ENCODE measurements at regions not wholly inside any gene's neighbourhood (a gene's known extent, or its start where the extent isn't known, plus 50 kb on each side); places are given as distances from the start of the nearest gene placed in this dataset.
"Not testable (repeated sequence)": the region's sequence is repeated elsewhere in the genome, so short reads cannot be mapped to it uniquely, and the experiment has no call there.

DNA sequence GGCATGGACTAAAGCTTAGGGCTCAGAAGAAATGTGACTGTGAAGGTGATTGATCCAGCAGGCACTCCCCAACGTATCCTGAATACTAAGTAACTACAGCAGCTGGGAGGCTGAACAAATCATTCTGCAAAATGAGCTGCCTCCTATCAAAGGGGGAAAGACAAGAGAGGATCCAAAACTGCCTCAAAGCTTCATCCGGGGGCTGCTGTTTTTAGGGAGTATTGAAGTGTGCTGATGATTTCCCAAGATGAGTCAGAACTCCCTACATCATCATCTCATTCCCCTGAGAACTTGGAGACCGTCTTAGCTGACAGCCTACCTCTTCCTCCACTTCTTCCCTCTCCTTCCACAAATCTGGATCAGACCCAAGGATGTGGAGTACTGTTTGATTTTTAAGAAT, 108.4 kb upstream of the GRAMD1B start:
- TF ChIP-seq, protein P1, sequence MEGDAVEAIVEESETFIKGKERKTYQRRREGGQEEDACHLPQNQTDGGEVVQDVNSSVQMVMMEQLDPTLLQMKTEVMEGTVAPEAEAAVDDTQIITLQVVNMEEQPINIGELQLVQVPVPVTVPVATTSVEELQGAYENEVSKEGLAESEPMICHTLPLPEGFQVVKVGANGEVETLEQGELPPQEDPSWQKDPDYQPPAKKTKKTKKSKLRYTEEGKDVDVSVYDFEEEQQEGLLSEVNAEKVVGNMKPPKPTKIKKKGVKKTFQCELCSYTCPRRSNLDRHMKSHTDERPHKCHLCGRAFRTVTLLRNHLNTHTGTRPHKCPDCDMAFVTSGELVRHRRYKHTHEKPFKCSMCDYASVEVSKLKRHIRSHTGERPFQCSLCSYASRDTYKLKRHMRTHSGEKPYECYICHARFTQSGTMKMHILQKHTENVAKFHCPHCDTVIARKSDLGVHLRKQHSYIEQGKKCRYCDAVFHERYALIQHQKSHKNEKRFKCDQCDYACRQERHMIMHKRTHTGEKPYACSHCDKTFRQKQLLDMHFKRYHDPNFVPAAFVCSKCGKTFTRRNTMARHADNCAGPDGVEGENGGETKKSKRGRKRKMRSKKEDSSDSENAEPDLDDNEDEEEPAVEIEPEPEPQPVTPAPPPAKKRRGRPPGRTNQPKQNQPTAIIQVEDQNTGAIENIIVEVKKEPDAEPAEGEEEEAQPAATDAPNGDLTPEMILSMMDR (IDR thresholded peaks at IDR 0.05; ENCODE audit: extremely low read depth, insufficient read depth, missing control alignments) = no peak
- DNase-seq (ENCODE audit: low spot score) = no peak
- in situ Hi-C loops (cut with MboI; ENCODE audit: low pct_unique_long_range_greater_than_20kb, low sequenced_read_pairs, unreplicated experiment) = loop anchor here (25.0 kb wide), 1 partner anchor 166 kb away; no protein-coding TSS in a partner anchor

DNA sequence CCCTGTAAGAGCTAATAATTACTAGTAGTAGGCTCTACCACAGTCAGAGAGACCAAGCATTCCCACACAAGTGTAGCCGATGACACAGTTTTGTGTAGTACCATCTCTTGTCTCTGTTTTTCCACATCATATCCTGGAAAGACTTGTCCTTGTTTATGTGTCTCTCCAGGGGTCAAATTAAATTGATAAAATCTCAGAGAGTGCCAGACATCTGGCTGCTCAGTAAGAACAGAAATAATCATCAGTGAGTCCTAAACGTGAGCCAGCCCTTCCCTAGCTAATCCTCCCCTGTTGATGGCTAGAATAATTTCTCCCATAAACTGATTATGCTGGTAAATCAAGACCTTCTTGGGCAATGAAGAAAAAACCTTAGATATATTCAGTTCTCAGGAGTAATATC, 111.4 kb upstream of the GRAMD1B start:
- in situ Hi-C loops (cut with MboI; ENCODE audit: low pct_unique_long_range_greater_than_20kb, low sequenced_read_pairs, unreplicated experiment) = loop anchor here (25.0 kb wide), 1 partner anchor 169 kb away; no protein-coding TSS in a partner anchor
- DNase-seq (ENCODE audit: low spot score) = no peak
- TF ChIP-seq, protein P1 (IDR thresholded peaks at IDR 0.05; ENCODE audit: extremely low read depth, insufficient read depth, missing control alignments) = no peak

DNA sequence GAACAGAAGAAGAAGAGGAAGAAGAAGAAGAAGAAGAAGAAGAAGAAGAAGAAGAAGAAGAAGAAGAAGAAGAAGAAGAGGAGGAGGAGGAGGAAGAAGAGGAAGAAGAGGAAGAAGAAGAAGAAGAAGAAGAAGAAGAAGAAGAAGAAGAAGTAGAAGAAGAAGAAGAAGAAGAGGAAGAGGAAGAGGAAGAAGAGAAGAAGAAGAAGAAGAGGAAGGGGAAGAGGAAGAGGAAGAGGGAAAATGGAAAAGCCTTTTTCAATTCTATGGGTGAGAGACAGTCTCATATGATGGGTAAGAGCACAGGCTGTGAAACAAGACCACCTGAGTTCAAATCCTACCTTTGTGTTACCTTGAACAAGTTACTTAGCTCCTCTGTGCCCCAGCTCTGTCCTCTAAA, 111.9 kb upstream of the GRAMD1B start:
- in situ Hi-C loops (cut with MboI; ENCODE audit: low pct_unique_long_range_greater_than_20kb, low sequenced_read_pairs, unreplicated experiment) = loop anchor here (25.0 kb wide), 1 partner anchor 169 kb away; no protein-coding TSS in a partner anchor
- DNase-seq (ENCODE audit: low spot score) = not testable (repeated sequence)

DNA sequence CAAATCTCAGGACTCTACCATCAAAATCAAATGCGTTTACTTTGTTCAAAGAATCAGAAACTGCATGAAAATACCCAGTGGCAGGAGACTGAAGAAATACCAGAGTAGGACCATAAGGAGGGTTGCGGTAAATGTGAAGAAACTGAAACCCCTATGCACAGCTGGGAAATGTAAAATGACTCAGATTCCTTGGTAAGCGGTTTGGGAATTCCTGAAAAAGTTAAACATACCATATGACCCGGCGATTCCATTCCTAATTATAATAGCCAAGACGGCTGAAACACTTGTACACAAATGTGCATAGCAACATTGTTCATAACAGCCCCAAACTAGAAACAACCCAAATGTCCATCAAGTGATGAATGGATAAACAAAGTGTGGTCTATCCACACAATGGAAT, 114.1 kb upstream of the GRAMD1B start:
- in situ Hi-C loops (cut with MboI; ENCODE audit: low pct_unique_long_range_greater_than_20kb, low sequenced_read_pairs, unreplicated experiment) = loop anchor here (25.0 kb wide), 1 partner anchor 171 kb away; no protein-coding TSS in a partner anchor
- TF ChIP-seq, protein P1 (IDR thresholded peaks at IDR 0.05; ENCODE audit: extremely low read depth, insufficient read depth, missing control alignments) = no peak

DNA sequence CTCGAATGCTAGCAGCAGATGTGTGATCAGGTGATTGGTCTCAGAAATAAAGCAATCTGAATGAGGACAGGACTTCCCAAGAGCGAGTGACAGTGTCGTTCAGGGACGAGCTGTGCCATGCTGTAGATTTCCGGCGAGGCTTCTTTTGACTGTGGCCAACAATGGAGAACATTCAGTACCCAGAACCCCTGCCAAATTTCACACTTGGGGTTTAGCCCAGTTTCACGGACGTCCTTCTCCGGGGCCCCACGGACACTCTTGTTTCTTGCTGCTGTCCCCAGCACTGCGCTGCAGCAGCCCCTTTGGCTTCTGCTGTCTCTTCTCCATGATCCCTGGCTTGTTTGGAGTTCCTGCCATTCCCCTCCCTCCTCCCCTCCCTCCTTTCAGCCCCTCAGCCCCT, 115.1 kb upstream of the GRAMD1B start:
- DNase-seq (ENCODE audit: low spot score) = no peak
- in situ Hi-C loops (cut with MboI; ENCODE audit: low pct_unique_long_range_greater_than_20kb, low sequenced_read_pairs, unreplicated experiment) = loop anchor here (25.0 kb wide), 1 partner anchor 172 kb away; no protein-coding TSS in a partner anchor
- TF ChIP-seq, protein P1 (IDR thresholded peaks at IDR 0.05; ENCODE audit: extremely low read depth, insufficient read depth, missing control alignments) = no peak

More for the DNA sequence above, 114.1 kb upstream of the GRAMD1B start:
- DNase-seq (ENCODE audit: low spot score) = no peak

DNA sequence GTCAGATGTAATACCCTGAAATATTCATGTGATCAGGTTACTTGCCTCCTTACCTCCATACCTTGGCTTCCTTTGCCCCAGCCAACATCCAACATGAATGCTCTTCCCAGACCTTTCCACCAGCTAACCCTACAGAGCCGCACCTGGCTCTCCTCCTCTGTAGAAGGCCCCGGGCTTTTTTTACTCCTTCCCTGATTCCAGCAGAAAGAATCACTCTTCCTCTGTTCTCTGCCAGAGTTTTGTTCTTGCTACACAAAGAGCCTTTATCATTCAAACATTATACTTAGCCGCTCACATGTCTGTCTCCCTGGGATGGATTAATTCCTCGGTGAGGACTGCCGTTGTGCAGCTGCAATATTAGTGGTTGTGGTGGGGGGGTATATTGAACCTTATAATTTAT, 116.8 kb upstream of the GRAMD1B start:
- in situ Hi-C loops (cut with MboI; ENCODE audit: low pct_unique_long_range_greater_than_20kb, low sequenced_read_pairs, unreplicated experiment) = loop anchor here (25.0 kb wide), 1 partner anchor 174 kb away; no protein-coding TSS in a partner anchor
- TF ChIP-seq, protein P1 (IDR thresholded peaks at IDR 0.05; ENCODE audit: extremely low read depth, insufficient read depth, missing control alignments) = no peak
- no peak for DNase-seq (ENCODE audit: low spot score)

DNA sequence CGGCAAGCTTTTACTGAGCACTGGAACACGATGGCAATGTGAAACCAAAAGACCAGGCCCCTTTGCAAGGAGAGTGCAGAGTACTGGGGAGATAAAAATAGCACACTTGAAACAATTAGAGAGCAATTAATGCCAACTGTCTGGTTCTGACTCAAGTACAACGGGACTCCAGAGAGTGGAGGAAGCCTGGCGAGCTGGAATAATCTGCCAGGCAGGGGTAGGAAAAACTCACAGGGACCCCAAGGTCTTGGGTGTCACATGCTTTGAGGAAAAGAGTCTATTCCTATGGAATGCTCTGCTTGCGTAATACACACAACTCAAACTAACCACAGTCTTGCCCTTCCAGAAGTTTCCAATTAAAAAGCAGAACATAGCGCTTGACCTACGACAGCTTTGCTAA, 113.0 kb upstream of the CLMP start:
- in situ Hi-C loops (cut with MboI; ENCODE audit: low pct_unique_long_range_greater_than_20kb, low sequenced_read_pairs, unreplicated experiment) = loop anchor here (25.0 kb wide), 1 partner anchor 179 kb away; no protein-coding TSS in a partner anchor
- no peak for DNase-seq (ENCODE audit: low spot score)
- TF ChIP-seq, protein P1 (IDR thresholded peaks at IDR 0.05; ENCODE audit: extremely low read depth, insufficient read depth, missing control alignments) = no peak

Measured in GM13977 (cell line).